ENCODE measurements at regions not wholly inside any gene's neighbourhood (a gene's known extent, or its start where the extent isn't known, plus 50 kb on each side); places are given as distances from the start of the nearest gene placed in this dataset.

- Mint-ChIP-seq H3K4me3 (no peak overlapping the region), H3K27ac (no peak overlapping the region), H3K9me3 (no peaks in the 10 kb centered on the region), H3K4me1 (ENCODE audit: unreplicated experiment) (no peaks in the 10 kb centered on the region), H3K27me3 (peaks cover 31% of the 10 kb centered on the region), H3K36me3 (no peaks in the 10 kb centered on the region)
- DNase-seq (ENCODE audit: extremely low spot score, unreplicated experiment), result no peak
- TF ChIP-seq CTCF (conservative IDR thresholded peaks at IDR 0.05), result no peak
These were observed 283.9 kb upstream of the EEF2KMT start for GRCh38 chr16:5381481-5381880.

DNA sequence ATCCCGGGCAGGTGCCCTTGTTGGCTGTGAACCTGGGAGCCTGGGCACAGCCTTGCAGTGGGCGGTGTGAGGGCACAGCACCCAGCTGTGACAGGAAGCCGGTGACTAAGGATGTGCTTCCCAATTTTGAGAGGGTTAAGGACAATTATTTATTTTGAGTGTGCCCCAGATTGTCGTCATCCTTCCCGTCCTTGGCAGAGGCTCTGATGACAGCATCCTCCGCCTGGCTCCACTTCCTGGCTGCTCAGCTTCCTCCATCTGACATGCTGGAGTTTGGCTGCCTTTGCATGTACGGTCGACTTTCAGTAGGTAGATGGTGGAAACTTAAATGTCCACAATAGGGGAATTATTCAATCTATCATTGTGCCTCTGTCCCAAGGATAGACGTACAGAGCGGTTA, 282.4 kb upstream of the EEF2KMT start:
- Mint-ChIP-seq H3K4me1 (ENCODE audit: unreplicated experiment) (no peaks in the 10 kb centered on the region), H3K27ac (no peak overlapping the region), H3K36me3 (no peaks in the 10 kb centered on the region), H3K4me3 (no peak overlapping the region), H3K27me3 (peaks cover 40% of the 10 kb centered on the region), H3K9me3 (no peaks in the 10 kb centered on the region)
- DNase-seq (ENCODE audit: extremely low spot score, unreplicated experiment), result no peak
- no peak for TF ChIP-seq CTCF (conservative IDR thresholded peaks at IDR 0.05)

- no peaks in the 10 kb centered on the region for H3K36me3 Mint-ChIP-seq
- no peak overlapping the region for H3K27ac Mint-ChIP-seq
- H3K9me3 Mint-ChIP-seq, result no peaks in the 10 kb centered on the region
- no peak for DNase-seq (ENCODE audit: extremely low spot score, unreplicated experiment)
- peaks cover 43% of the 10 kb centered on the region for H3K27me3 Mint-ChIP-seq
- H3K4me1 Mint-ChIP-seq (ENCODE audit: unreplicated experiment), result no peaks in the 10 kb centered on the region
- H3K4me3 Mint-ChIP-seq, result no peak overlapping the region
- TF ChIP-seq CTCF (conservative IDR thresholded peaks at IDR 0.05), result no peak
These were observed 280.9 kb upstream of the EEF2KMT start for GRCh38 chr16:5378531-5378930.

DNA sequence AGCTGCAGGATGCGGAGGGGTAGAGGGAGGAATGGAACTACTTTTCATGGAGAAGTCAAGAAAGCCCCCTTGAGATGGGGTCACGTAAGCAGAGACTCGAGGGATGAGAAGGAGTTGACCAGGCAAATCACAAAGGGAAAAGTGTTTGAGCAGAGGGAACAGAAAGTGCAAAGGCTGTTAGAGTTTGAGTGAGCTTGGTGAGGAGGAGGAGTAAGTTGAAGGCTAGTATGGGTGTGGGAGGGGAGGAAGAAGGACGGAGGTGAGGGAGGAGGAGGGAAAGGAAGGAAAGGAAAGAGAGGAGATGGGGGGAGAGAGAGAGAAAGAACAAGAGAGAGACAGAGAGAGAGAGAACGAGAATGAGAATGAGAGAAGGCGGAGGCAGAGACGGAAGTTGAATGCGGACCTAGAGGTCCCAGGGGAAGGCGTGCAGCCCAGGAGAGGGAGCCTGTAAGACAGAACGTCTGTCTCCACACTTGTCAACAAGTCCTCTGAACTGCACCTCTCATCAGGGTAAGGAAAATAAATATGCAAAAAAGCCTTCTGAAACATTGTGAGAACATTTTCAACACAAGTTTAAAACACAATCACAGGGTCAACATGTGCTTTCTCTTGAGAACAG, 279.8 kb upstream of the EEF2KMT start:
- DNase-seq (ENCODE audit: extremely low spot score, unreplicated experiment), result no peak
- H3K4me1 Mint-ChIP-seq (ENCODE audit: unreplicated experiment), result no peaks in the 10 kb centered on the region
- H3K27me3 Mint-ChIP-seq, result peaks cover 54% of the 10 kb centered on the region
- no peak overlapping the region for H3K27ac Mint-ChIP-seq
- no peak overlapping the region for H3K4me3 Mint-ChIP-seq
- no peaks in the 10 kb centered on the region for H3K9me3 Mint-ChIP-seq
- no peaks in the 10 kb centered on the region for H3K36me3 Mint-ChIP-seq
- TF ChIP-seq CTCF (conservative IDR thresholded peaks at IDR 0.05), result no peak

DNA sequence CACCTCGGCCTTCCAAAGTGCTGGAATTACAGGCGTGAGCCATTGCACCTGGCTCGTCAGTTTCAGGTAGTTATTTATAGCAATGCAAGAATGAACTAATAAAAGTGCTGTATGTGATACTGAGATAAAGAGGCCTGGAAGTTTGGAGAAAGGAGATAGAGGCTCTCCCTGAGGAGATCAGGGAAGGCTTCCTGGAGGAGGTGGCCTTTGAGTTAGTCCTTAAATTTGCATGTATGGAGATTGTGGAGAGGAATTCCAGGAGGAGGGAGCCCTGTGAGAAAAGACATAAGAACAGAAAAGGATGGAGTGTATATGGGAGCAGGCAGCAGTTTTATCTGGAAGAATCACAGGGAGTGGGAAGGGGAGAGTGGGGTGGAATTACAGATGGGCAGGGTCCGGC, 276.6 kb upstream of the EEF2KMT start:
- H3K4me1 Mint-ChIP-seq (ENCODE audit: unreplicated experiment), result no peaks in the 10 kb centered on the region
- peaks cover 62% of the 10 kb centered on the region for H3K27me3 Mint-ChIP-seq
- DNase-seq (ENCODE audit: extremely low spot score, unreplicated experiment), result no peak
- no peaks in the 10 kb centered on the region for H3K36me3 Mint-ChIP-seq
- no peak overlapping the region for H3K4me3 Mint-ChIP-seq
- TF ChIP-seq CTCF (conservative IDR thresholded peaks at IDR 0.05), result no peak
- H3K27ac Mint-ChIP-seq, result no peak overlapping the region
- no peaks in the 10 kb centered on the region for H3K9me3 Mint-ChIP-seq

DNA sequence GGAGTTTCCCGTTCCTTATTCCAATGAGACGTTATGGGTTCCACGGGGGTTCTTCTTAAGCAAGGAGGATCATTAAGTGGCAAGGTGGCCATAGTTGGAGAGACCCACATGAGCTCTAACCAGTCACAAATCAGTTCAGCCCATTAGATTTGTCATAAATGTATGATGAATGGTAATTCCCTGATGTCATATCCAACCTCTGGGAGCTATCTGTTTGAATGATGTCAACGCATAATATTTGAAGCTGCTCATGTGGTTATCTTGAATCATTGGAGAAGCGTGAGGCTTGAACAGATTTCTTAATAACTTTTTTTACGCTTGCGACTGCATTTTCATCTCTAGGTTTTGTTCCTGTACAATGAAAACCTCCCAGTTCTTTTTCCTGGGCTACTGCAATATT, 270.4 kb upstream of the EEF2KMT start:
- no peak for DNase-seq (ENCODE audit: extremely low spot score, unreplicated experiment)
- H3K27ac Mint-ChIP-seq, result no peak overlapping the region
- no peak for TF ChIP-seq CTCF (conservative IDR thresholded peaks at IDR 0.05)
- H3K9me3 Mint-ChIP-seq, result no peaks in the 10 kb centered on the region
- H3K4me3 Mint-ChIP-seq, result no peak overlapping the region
- no peaks in the 10 kb centered on the region for H3K4me1 Mint-ChIP-seq (ENCODE audit: unreplicated experiment)
- H3K27me3 Mint-ChIP-seq, result peaks cover 46% of the 10 kb centered on the region
- H3K36me3 Mint-ChIP-seq, result no peaks in the 10 kb centered on the region
